H9 (cell line): ENCODE measurements at regions not wholly inside any gene's neighbourhood (a gene's known extent, or its start where the extent isn't known, plus 50 kb on each side); places are given as distances from the start of the nearest gene placed in this dataset.

ENCODE experiments used
- DNase-seq: peaks from one replicate; pipeline ENCODE4 v3.0.0-alpha.2; 2017
- H2AFZ ChIP-seq: one replicate; pipeline ENCODE4 v1.6.1; 2013; ENCODE audit warnings: mild to moderate bottlenecking, low read length, control low read depth, moderate library complexity
- H2AK5ac ChIP-seq: 2 replicates; pipeline ENCODE4 v1.6.1; 2013; ENCODE audit warnings: low read length, control low read depth, mixed read lengths; ENCODE audit not compliant: insufficient read length
- H2BK120ac ChIP-seq: one replicate; pipeline ENCODE4 v1.6.1; 2013; ENCODE audit warnings: low read depth, mild to moderate bottlenecking, low read length, control low read depth, inconsistent platforms; ENCODE audit not compliant: poor library complexity, severe bottlenecking
- H2BK12ac ChIP-seq: 2 replicates; pipeline ENCODE4 v1.6.1; 2013; ENCODE audit warnings: low read length, control low read depth, mixed read lengths, low read depth; ENCODE audit not compliant: insufficient read length
- H2BK15ac ChIP-seq: 2 replicates; pipeline ENCODE4 v1.6.1; 2013; ENCODE audit warnings: low read depth, low read length, control low read depth
- H2BK20ac ChIP-seq: one replicate; pipeline ENCODE4 v1.6.1; 2013; ENCODE audit warnings: low read depth, mild to moderate bottlenecking, low read length, control low read depth, inconsistent platforms; ENCODE audit not compliant: poor library complexity, severe bottlenecking
- H2BK5ac ChIP-seq: 2 replicates; pipeline ENCODE4 v1.6.1; 2013; ENCODE audit warnings: low read length, control low read depth, mixed read lengths; ENCODE audit not compliant: insufficient read length
- H3K14ac ChIP-seq: 2 replicates; pipeline ENCODE4 v1.6.1; 2013; ENCODE audit warnings: low read length, control low read depth; ENCODE audit not compliant: insufficient read depth
- H3K18ac ChIP-seq: 2 replicates; pipeline ENCODE4 v1.6.1; 2013; ENCODE audit warnings: low read depth, mild to moderate bottlenecking, mixed read lengths, low read length, control low read depth; ENCODE audit not compliant: insufficient read length
- H3K23ac ChIP-seq: 2 replicates; pipeline ENCODE4 v1.6.1; 2013; ENCODE audit warnings: low read length, control low read depth, mixed read lengths, low read depth; ENCODE audit not compliant: insufficient read length
- H3K23me2 ChIP-seq: 2 replicates; pipeline ENCODE4 v1.6.1; 2013; ENCODE audit warnings: low read depth, mild to moderate bottlenecking, mixed read lengths, low read length, control low read depth; ENCODE audit not compliant: insufficient read length, poor library complexity, severe bottlenecking
- H3K27ac ChIP-seq: 2 replicates; pipeline ENCODE4 v1.5.1; 2013; ENCODE audit warnings: low read length, control low read depth, mixed read lengths, low read depth; ENCODE audit not compliant: insufficient read length
- H3K27me3 ChIP-seq: 2 replicates; pipeline ENCODE4 v1.6.1; 2013; ENCODE audit warnings: low read length, control low read depth, inconsistent platforms; ENCODE audit not compliant: insufficient read depth
- H3K4ac ChIP-seq: 2 replicates; pipeline ENCODE4 v1.6.1; 2013; ENCODE audit warnings: low read depth, mild to moderate bottlenecking, control low read depth, inconsistent platforms, low read length, moderate library complexity
- H3K4me1 ChIP-seq: 2 replicates; pipeline ENCODE4 v1.6.1; 2013; ENCODE audit warnings: low read length, control low read depth, inconsistent platforms; ENCODE audit not compliant: insufficient read depth
- H3K4me2 ChIP-seq: 2 replicates; pipeline ENCODE4 v1.6.1; 2013; ENCODE audit warnings: low read length, control low read depth, mixed read lengths; ENCODE audit not compliant: insufficient read length, insufficient read depth
- H3K56ac ChIP-seq: 2 replicates; pipeline ENCODE4 v1.6.1; 2013; ENCODE audit warnings: low read depth, mild to moderate bottlenecking, mixed read lengths, low read length, control low read depth; ENCODE audit not compliant: insufficient read length
- H3K79me1 ChIP-seq: 2 replicates; pipeline ENCODE4 v1.6.1; 2013; ENCODE audit warnings: low read depth, mild to moderate bottlenecking, moderate library complexity, low read length, control low read depth, inconsistent platforms; ENCODE audit not compliant: insufficient read depth, poor library complexity, severe bottlenecking
- H3K79me2 ChIP-seq: 2 replicates; pipeline ENCODE4 v1.6.1; 2013; ENCODE audit warnings: low read length, control low read depth, inconsistent platforms; ENCODE audit not compliant: insufficient read depth
- H3K9ac ChIP-seq: 2 replicates; pipeline ENCODE4 v1.6.1; 2013; ENCODE audit warnings: low read length, control low read depth, mixed read lengths; ENCODE audit not compliant: insufficient read length; ENCODE audit errors: extremely low read depth
- H3K9me3 ChIP-seq: one replicate; pipeline ENCODE4 v1.6.1; 2013; ENCODE audit warnings: low read depth, low read length, inconsistent platforms; ENCODE audit not compliant: control insufficient read depth
- H3T11ph ChIP-seq: one replicate; pipeline ENCODE4 v1.6.1; 2013; ENCODE audit warnings: mild to moderate bottlenecking, low read length, control low read depth, inconsistent platforms
- H4K20me1 ChIP-seq: one replicate; pipeline ENCODE4 v1.6.1; 2013; ENCODE audit not compliant: control insufficient read depth, insufficient read length, insufficient read depth
- H4K5ac ChIP-seq: 2 replicates; pipeline ENCODE4 v1.6.1; 2013; ENCODE audit warnings: low read depth, mild to moderate bottlenecking, mixed read lengths, low read length, control low read depth; ENCODE audit not compliant: insufficient read length
- H4K8ac ChIP-seq: replicated peaks from 2 replicates; pipeline ENCODE4 v1.6.1; 2013; ENCODE audit warnings: low read length, control low read depth, mixed read lengths, low read depth; ENCODE audit not compliant: insufficient read length
- H4K91ac ChIP-seq: 2 replicates; pipeline ENCODE4 v1.6.1; 2013; ENCODE audit warnings: low read depth, mild to moderate bottlenecking, moderate library complexity, mixed read lengths, low read length, control low read depth; ENCODE audit not compliant: insufficient read length
- H3K27ac Mint-ChIP-seq, 3 experiments: 2 replicates in 2 of 3; 3 replicates in 1 of 3; pipeline ENCODE4 v1.8.0; 2020 to 2021; ENCODE audit warnings: mixed read lengths in 3 of 3, mild to moderate bottlenecking in 1 of 3, moderate library complexity in 1 of 3
- H3K27me3 Mint-ChIP-seq: 2 replicates; pipeline ENCODE4 v1.8.0; 2021; ENCODE audit warnings: low read depth, mild to moderate bottlenecking, moderate library complexity, mixed read lengths
- H3K36me3 Mint-ChIP-seq, 3 experiments: 2 replicates in 2 of 3; 3 replicates in 1 of 3; pipeline ENCODE4 v1.8.0; 2020 to 2021; ENCODE audit warnings: low read depth in 3 of 3, mixed read lengths in 3 of 3; ENCODE audit not compliant: insufficient read depth in 1 of 3
- H3K4me1 Mint-ChIP-seq, 2 experiments: 2 replicates each; pipeline ENCODE4 v1.8.0; 2020; ENCODE audit warnings: mixed read lengths in 2 of 2
- H3K4me3 Mint-ChIP-seq, 2 experiments: 2 replicates in 1 of 2; 3 replicates in 1 of 2; pipeline ENCODE4 v1.8.0; 2020 to 2021; ENCODE audit warnings: mild to moderate bottlenecking in 2 of 2, mixed read lengths in 2 of 2, moderate library complexity in 1 of 2
- H3K9me3 Mint-ChIP-seq, 2 experiments: 2 replicates in 1 of 2; 3 replicates in 1 of 2; pipeline ENCODE4 v1.8.0; 2020; ENCODE audit warnings: mild to moderate bottlenecking in 2 of 2, mixed read lengths in 2 of 2, moderate library complexity in 1 of 2
- WGBS: extraction: QIAGEN DNeasy Blood & Tissue Kit; methylation state at CpG from one replicate; pipeline ENCODE4 v1.1.7; 2013; ENCODE audit warnings: missing lambda C conversion rate, low lambda C conversion rate, mixed read lengths; ENCODE audit not compliant: insufficient read length; ENCODE audit errors: extremely low coverage; 5-methylcytosine and 5-hydroxymethylcytosine counted together
- TF ChIP-seq, protein P1 (sequence below): fragments of 200-600 bp; sonication (generic); conservative IDR thresholded peaks from 3 replicates; pipeline ENCODE4 v1.8.0; 2021; ENCODE audit warnings: antibody characterized with exemption, mild to moderate bottlenecking

DNA sequence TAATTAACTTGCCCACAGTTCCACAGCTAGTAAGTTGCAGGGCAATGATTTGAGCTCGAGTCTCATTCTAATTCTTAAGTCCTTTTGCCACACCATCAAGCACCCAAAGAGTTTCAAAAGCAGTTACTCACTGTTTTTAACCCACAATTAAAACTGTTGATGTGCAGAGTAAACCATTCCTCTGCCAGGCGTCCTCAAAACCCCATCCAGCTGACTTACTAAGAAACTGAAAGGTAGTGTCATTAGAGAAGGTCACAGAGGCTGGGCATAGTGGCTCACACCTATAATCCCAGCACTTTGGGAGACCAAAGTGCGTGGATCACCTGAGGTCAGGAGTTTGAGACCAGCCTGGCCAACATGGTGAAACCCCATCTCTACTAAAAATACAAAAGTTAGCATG is 121.7 kb downstream of the CHIC2 start:
- Histone ChIP-seq H3K27me3 (no peaks in the 10 kb centered on the region), H2BK20ac (no peak overlapping the region), H3K18ac (no peak overlapping the region), H2BK12ac (no peak overlapping the region), H2AFZ (no peak overlapping the region), H2AK5ac (no peak overlapping the region), H3K27ac (no peak overlapping the region), H3K23me2 (no peaks in the 10 kb centered on the region), H3K56ac (no peak overlapping the region), H4K8ac (no peak overlapping the region), H2BK120ac (no peak overlapping the region), H3K4me2 (no peak overlapping the region), H3K79me1 (no peaks in the 10 kb centered on the region), H3K4me1 (no peaks in the 10 kb centered on the region), H2BK15ac (no peak overlapping the region), H3T11ph (no peak overlapping the region), H4K20me1 (no peaks in the 10 kb centered on the region), H3K9me3 (no peaks in the 10 kb centered on the region), H3K79me2 (no peaks in the 10 kb centered on the region), H4K91ac (no peak overlapping the region), H3K14ac (no peak overlapping the region), H3K23ac (no peak overlapping the region), H3K4ac (no peak overlapping the region), H3K9ac (no peak overlapping the region), H4K5ac (no peak overlapping the region), H2BK5ac (no peak overlapping the region)
- Mint-ChIP-seq H3K36me3 (peaks cover 3 to 11% (median 6%) of the 10 kb centered on the region in 3 experiments; a peak in 5 of 7 replicates), H3K4me3 (no peak overlapping the region), H3K27ac (no peak overlapping the region), H3K4me1 (peaks cover 0 to 3% of the 10 kb centered on the region in 2 experiments; a peak in 1 of 4 replicates), H3K9me3 (peaks cover 16 to 19% of the 10 kb centered on the region in 2 experiments), H3K27me3 (0 out of 2 replicates have a peak, but pooled peaks cover 2% of the 10 kb centered on the region)
- no peak for DNase-seq
- TF ChIP-seq, protein P1, sequence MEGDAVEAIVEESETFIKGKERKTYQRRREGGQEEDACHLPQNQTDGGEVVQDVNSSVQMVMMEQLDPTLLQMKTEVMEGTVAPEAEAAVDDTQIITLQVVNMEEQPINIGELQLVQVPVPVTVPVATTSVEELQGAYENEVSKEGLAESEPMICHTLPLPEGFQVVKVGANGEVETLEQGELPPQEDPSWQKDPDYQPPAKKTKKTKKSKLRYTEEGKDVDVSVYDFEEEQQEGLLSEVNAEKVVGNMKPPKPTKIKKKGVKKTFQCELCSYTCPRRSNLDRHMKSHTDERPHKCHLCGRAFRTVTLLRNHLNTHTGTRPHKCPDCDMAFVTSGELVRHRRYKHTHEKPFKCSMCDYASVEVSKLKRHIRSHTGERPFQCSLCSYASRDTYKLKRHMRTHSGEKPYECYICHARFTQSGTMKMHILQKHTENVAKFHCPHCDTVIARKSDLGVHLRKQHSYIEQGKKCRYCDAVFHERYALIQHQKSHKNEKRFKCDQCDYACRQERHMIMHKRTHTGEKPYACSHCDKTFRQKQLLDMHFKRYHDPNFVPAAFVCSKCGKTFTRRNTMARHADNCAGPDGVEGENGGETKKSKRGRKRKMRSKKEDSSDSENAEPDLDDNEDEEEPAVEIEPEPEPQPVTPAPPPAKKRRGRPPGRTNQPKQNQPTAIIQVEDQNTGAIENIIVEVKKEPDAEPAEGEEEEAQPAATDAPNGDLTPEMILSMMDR, result no peak
- WGBS, result no CpG with 5 or more reads among the region's 3 CpGs
